Retinal pigment epithelial cell (primary cell): ENCODE measurements at regions not wholly inside any gene's neighbourhood (a gene's known extent, or its start where the extent isn't known, plus 50 kb on each side); places are given as distances from the start of the nearest gene placed in this dataset.

Source experiments
- DNase-seq: peaks from one replicate; pipeline ENCODE4 v3.0.0-alpha.2; 2010; ENCODE audit warnings: low read depth
- H3K4me3 ChIP-seq: 2 replicates; pipeline ENCODE4 v1.5.1; 2011; ENCODE audit warnings: mild to moderate bottlenecking, low read length, control low read depth, moderate library complexity
- CTCF ChIP-seq: conservative IDR thresholded peaks from 2 replicates; pipeline ENCODE4 v1.5.1; 2011; ENCODE audit warnings: low read depth, low read length, control low read depth, inconsistent platforms

GRCh38 chr6:67736816-67737215, 898.3 kb upstream of the ADGRB3 start:
- peak; percentile 3 for DNase-seq
- H3K4me3 ChIP-seq = no peak overlapping the region
- no peak for TF ChIP-seq CTCF

- no peak overlapping the region for H3K4me3 ChIP-seq
- no peak for DNase-seq
- no peak for TF ChIP-seq CTCF
Measured at GRCh38 chr6:67736161-67736560, 898.9 kb upstream of the ADGRB3 start.

- TF ChIP-seq CTCF = no peak
- no peak for DNase-seq
- no peak overlapping the region for H3K4me3 ChIP-seq
Measured at GRCh38 chr6:67735623-67736022, 899.5 kb upstream of the ADGRB3 start.

GRCh38 chr6:67722861-67723261, 912.2 kb upstream of the ADGRB3 start:
- no peak for TF ChIP-seq CTCF
- no peak for DNase-seq
- H3K4me3 ChIP-seq = no peak overlapping the region

DNA sequence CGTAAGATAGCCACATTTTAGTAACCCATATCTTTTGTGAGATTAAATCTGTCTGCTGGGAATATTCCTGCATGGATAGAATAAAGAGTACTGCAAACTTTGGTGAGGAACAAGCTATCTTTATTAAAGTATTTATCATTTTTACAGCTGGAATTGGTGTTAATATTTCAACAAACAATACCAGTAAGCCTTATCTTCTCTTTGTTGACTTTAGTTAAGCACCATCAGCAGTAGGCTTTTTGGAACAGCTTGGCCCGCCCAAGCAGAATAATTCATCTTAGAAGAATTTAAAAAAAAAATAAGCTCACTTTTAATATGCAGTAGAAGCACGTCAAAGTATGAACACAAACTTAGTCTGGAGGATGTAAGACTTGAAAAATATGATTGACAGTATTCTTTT, 917.8 kb upstream of the ADGRB3 start:
- DNase-seq = no peak
- H3K4me3 ChIP-seq = no peak overlapping the region
- no peak for TF ChIP-seq CTCF

DNA sequence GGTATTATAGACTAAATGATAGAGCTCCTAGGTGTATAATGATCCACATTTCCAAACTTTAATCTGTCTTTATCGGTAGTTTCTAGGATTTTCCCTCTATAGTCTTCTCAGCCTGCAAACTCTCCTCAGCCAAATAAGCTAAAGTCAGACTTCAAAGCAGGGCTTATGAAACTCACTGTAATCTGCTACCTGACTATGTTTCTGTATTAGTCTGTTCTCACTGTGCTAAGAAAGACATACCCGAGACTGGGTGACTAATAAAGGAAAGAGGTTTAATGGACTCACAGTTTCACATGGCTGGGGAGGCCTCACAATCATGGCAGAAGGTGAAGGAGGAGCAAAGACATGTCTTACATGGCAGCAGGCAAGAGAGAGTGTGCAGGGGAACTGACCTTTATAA, 928.7 kb upstream of the ADGRB3 start:
- no peak overlapping the region for H3K4me3 ChIP-seq
- no peak for TF ChIP-seq CTCF
- DNase-seq = no peak

DNA sequence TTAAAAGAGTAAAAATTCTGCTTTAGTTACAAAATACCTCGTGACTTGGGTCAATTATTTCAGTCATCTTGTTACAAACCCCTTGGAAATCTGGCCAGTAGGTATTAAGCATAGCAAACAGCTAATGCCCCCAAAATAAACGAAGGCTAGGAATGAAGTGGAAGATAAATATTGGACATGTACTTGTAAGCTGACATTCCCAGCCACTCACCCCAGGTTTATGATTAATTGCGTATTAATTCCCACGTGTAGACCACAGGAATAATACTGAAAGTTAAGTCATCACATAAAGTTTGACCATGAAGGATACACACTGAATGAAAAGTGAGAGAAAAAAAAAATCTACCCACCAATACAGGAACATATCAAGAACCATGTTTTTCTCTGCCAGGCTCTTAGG, 936.5 kb upstream of the ADGRB3 start:
- no peak for DNase-seq
- no peak overlapping the region for H3K4me3 ChIP-seq
- TF ChIP-seq CTCF = no peak
